WERI-Rb-1 (cell line): ENCODE measurements at regions not wholly inside any gene's neighbourhood (a gene's known extent, or its start where the extent isn't known, plus 50 kb on each side); places are given as distances from the start of the nearest gene placed in this dataset.
"Not testable (repeated sequence)": the region's sequence is repeated elsewhere in the genome, so short reads cannot be mapped to it uniquely, and the experiment has no call there.

ENCODE experiments used
- DNase-seq: peaks from one replicate; pipeline ENCODE4 v3.0.0-alpha.2; 2020
- H3K27ac ChIP-seq: fragments of 250-450 bp; sonication (Bioruptor Pico); 2 replicates; pipeline ENCODE4 v1.5.1; 2020; ENCODE audit warnings: mild to moderate bottlenecking, moderate library complexity
- H3K27me3 ChIP-seq: fragments of 250-450 bp; sonication (Bioruptor Pico); 2 replicates; pipeline ENCODE4 v1.5.1; 2021; ENCODE audit warnings: mild to moderate bottlenecking, low read depth, moderate library complexity; ENCODE audit not compliant: insufficient read depth, severe bottlenecking
- H3K36me3 ChIP-seq: fragments of 250-450 bp; sonication (Bioruptor Pico); 2 replicates; pipeline ENCODE4 v1.5.1; 2020; ENCODE audit warnings: mild to moderate bottlenecking, moderate library complexity
- H3K4me3 ChIP-seq: 2 replicates; pipeline ENCODE4 v1.5.1; 2011; ENCODE audit warnings: low read depth, mild to moderate bottlenecking, control low read depth, low read length
- H3K9me3 ChIP-seq: fragments of 250-450 bp; sonication (Bioruptor Pico); 2 replicates; pipeline ENCODE4 v1.5.1; 2021; ENCODE audit warnings: mild to moderate bottlenecking, moderate library complexity; ENCODE audit not compliant: severe bottlenecking
- TF ChIP-seq, protein P1 (sequence below): IDR thresholded peaks from 2 replicates; pipeline ENCODE4 v1.5.1; 2011; ENCODE audit warnings: low read depth, mild to moderate bottlenecking, control low read depth, inconsistent platforms, low read length

- H3K36me3 ChIP-seq: no peaks in the 10 kb centered on the region
- H3K4me3 ChIP-seq: no peak overlapping the region
- H3K9me3 ChIP-seq: no peaks in the 10 kb centered on the region
- no peak overlapping the region; the same call in 1 of the 2 replicates for H3K27ac ChIP-seq
- H3K27me3 ChIP-seq: no peaks in the 10 kb centered on the region
- TF ChIP-seq, protein P1, sequence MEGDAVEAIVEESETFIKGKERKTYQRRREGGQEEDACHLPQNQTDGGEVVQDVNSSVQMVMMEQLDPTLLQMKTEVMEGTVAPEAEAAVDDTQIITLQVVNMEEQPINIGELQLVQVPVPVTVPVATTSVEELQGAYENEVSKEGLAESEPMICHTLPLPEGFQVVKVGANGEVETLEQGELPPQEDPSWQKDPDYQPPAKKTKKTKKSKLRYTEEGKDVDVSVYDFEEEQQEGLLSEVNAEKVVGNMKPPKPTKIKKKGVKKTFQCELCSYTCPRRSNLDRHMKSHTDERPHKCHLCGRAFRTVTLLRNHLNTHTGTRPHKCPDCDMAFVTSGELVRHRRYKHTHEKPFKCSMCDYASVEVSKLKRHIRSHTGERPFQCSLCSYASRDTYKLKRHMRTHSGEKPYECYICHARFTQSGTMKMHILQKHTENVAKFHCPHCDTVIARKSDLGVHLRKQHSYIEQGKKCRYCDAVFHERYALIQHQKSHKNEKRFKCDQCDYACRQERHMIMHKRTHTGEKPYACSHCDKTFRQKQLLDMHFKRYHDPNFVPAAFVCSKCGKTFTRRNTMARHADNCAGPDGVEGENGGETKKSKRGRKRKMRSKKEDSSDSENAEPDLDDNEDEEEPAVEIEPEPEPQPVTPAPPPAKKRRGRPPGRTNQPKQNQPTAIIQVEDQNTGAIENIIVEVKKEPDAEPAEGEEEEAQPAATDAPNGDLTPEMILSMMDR: no peak
- DNase-seq: no peak
Observed at GRCh38 chr4:1568855-1569460, 115.2 kb downstream of the FAM53A start.

DNA sequence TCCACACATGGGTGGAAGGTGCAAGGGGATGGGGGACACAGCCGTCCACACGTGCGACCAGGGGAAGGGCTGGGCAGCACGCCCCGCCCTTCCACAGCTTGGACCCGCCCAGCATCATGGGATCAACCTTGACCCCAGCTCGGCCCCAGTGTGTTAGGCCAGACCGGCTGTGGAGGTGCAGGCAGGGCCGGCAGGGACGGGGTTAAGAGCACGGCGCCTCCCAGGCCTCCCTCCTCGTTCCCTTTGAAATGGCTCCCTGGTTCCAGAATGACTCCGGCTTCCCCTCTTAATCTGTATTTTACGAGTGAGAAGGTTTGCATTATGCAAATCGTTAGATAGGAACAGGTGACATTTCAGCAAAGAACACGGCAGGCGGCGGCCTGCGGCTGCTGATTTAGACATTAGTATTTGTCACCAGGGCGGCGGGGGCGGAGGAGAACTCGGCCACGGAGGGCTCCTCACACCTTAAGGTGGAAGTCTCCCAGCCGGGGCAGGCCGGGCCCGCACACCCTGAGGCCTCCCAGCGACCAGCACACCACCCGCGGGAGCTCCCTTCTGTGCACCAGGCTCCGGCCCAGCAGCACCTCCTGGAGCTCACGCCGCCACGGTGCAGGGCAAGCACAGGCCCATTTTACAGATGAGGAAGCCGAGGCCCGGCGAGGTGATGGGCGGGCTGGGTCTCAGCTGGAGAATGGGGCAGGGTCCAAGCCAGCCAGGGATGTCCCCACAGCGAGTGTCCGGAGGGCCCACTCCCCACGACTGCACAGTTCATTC is 116.1 kb downstream of the FAM53A start:
- TF ChIP-seq, protein P1: no peak
- Histone ChIP-seq H3K36me3 (no peaks in the 10 kb centered on the region), H3K4me3 (no peak overlapping the region), H3K27ac (no peak overlapping the region), H3K9me3 (no peaks in the 10 kb centered on the region), H3K27me3 (no peaks in the 10 kb centered on the region)
- DNase-seq: no peak

DNA sequence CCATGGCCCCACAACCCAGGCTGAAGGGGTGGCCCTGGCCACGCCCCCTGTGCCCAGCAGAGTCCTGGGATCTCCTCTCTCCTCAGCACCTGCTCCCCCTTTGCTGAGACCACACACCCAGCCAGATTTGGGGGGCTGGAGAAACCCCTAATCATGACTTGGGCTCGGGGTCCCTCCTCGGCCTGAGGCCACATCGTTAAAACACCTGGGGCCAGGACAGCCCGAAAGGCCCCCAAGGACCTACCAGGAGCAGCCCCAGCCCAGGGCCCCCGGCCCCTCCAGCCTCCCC is 116.7 kb downstream of the FAM53A start:
- TF ChIP-seq, protein P1: no peak
- Histone ChIP-seq H3K9me3 (no peaks in the 10 kb centered on the region), H3K27me3 (no peaks in the 10 kb centered on the region), H3K27ac (no peak overlapping the region), H3K36me3 (no peaks in the 10 kb centered on the region), H3K4me3 (no peak overlapping the region)
- DNase-seq: no peak

DNA sequence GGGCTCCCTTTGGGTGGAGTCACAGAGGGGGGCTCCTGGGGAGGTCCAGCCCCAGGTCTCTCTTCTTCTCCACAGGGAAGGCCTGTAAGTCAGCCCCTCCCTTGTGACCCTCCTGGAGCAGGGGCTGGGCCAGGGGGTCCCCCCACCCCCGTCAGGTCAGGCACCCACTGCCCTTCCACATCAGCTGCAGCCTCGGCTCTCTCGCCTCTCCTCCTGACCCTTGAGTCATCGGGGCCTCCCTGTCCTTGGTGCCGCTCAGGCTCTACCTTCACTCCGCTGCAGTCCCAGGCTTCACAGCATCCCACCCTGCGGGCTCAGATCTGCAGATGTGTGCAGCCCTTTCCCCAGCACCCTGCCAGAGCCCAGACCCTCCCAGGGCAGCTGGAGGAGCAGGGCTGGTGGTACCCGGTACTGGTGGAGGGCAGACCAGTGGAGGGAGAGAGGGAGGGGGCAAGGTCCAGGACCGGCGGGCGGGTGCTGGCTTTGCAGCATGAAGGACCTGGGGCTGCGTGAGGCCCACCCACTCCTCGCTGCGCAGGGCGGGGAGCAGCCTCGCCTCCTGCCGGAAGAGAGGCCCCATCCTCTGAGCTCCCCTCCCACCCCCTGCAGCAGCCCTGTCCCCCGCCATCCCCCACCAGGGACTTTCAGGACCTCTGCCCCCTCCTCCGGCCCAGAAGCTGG is 117.1 kb downstream of the FAM53A start:
- DNase-seq: no peak
- Histone ChIP-seq H3K36me3 (no peaks in the 10 kb centered on the region), H3K9me3 (no peaks in the 10 kb centered on the region), H3K27me3 (no peaks in the 10 kb centered on the region), H3K4me3 (no peak overlapping the region), H3K27ac (no peak overlapping the region)
- TF ChIP-seq, protein P1: no peak

DNA sequence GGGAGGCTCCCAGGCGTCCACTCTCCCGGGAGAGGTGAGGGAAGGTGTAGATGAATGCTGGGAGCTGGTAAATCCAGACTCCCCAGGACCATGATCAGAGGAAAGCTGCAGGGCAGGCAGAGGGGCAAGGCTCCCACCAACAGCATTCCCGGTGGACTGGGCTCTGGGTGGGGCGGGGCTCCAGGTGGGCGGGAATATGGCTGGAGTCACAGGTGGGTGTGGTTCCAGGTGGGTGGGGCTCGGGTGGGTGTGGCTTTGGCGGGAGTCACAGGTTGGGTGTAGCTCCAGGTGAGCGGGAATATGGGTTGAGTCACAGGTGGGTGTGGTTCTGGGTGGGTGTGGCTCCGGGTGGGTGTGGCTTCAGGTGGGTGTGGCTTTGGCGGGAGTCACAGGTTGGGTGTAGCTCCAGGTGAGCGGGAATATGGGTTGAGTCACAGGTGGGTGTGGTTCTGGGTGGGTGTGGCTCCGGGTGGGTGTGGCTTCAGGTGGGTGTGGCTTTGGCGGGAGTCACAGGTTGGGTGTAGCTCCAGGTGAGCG is 117.7 kb downstream of the FAM53A start:
- not testable (repeated sequence) for H3K27ac ChIP-seq, H3K27me3 ChIP-seq

GRCh38 chr4:1565598-1566295 is 118.4 kb downstream of the FAM53A start:
- Histone ChIP-seq H3K27me3 (no peaks in the 10 kb centered on the region), H3K4me3 (no peak overlapping the region), H3K27ac (no peak overlapping the region), H3K9me3 (no peaks in the 10 kb centered on the region), H3K36me3 (no peaks in the 10 kb centered on the region)
- DNase-seq: no peak
- TF ChIP-seq, protein P1: no peak

More for the DNA sequence above, 117.7 kb downstream of the FAM53A start:
- peak; percentile 69 for DNase-seq
- H3K4me3 ChIP-seq, H3K36me3 ChIP-seq, H3K9me3 ChIP-seq: not testable (repeated sequence)
